Panc1 (cell line): ENCODE measurements at regions not wholly inside any gene's neighbourhood (a gene's known extent, or its start where the extent isn't known, plus 50 kb on each side); places are given as distances from the start of the nearest gene placed in this dataset.

ENCODE experiments used
- ATAC-seq: fragments of 200-7000 bp; cut with Tn5 transposase; 2 replicates; pipeline ENCODE4 v1.9.1; 2020; ENCODE audit warnings: mild to moderate bottlenecking, moderate library complexity
- BruUV-seq: library from RNA; stranded (reverse); fragments of 400-500 nt; replicated peaks from 2 replicates; lab custom pipeline; 2021; lab: Mats Ljungman, UMichigan
- CTCF ChIA-PET: fragments of 300-600 bp; sonication (Branson Sonifier 250); formaldehyde crosslinking; loops from one replicate; lab custom pipeline; 2022; ENCODE audit warnings: antibody characterized with exemption; lab: Charles Lee
- POLR2A ChIA-PET: fragments of 300-600 bp; sonication (Branson Sonifier 250); formaldehyde crosslinking; loops from one replicate; lab custom pipeline; 2022; ENCODE audit warnings: antibody characterized with exemption; lab: Charles Lee
- DNase-seq: peaks from one replicate; pipeline ENCODE4 v3.0.0-alpha.2; 2010; ENCODE audit warnings: low read depth, low spot score
- H3K27ac ChIP-seq: 2 replicates; pipeline ENCODE4 v1.5.1; 2011; ENCODE audit warnings: mild to moderate bottlenecking, low read length, inconsistent platforms
- H3K27me3 ChIP-seq: fragments of 200-500 bp; sonication (Bioruptor generic); 2 replicates; pipeline ENCODE4 v1.6.0; 2014; ENCODE audit warnings: low read length, inconsistent platforms; ENCODE audit not compliant: control insufficient read depth, insufficient read depth
- H3K36me3 ChIP-seq: fragments of 200-500 bp; sonication (Bioruptor generic); 2 replicates; pipeline ENCODE4 v1.5.1; 2014; ENCODE audit warnings: inconsistent platforms, mild to moderate bottlenecking, low read length, moderate library complexity; ENCODE audit not compliant: control insufficient read depth, insufficient read depth
- H3K4me1 ChIP-seq: 2 replicates; pipeline ENCODE4 v1.5.1; 2011; ENCODE audit warnings: inconsistent platforms, mild to moderate bottlenecking, low read length, moderate library complexity; ENCODE audit not compliant: control insufficient read depth, insufficient read depth
- H3K4me3 ChIP-seq, 2 experiments: 2 replicates each; pipeline ENCODE4 v1.5.1; 2011 to 2012; ENCODE audit warnings: low read depth in 2 of 2, low read length in 2 of 2, mild to moderate bottlenecking in 2 of 2, inconsistent platforms in 1 of 2, moderate library complexity in 1 of 2
- H3K9me3 ChIP-seq: fragments of 200-500 bp; sonication (Bioruptor generic); 2 replicates; pipeline ENCODE4 v1.5.1; 2014; ENCODE audit warnings: low read depth, mild to moderate bottlenecking, inconsistent platforms, low read length, moderate library complexity; ENCODE audit not compliant: control insufficient read depth, insufficient read depth
- POLR2AphosphoS5 ChIP-seq: IDR thresholded peaks from 2 replicates; pipeline ENCODE4 v1.6.1; 2012; ENCODE audit warnings: mild to moderate bottlenecking, low read depth, low read length, moderate library complexity
- REST ChIP-seq, 2 experiments: IDR thresholded peaks; 2 replicates each; pipeline ENCODE4 v1.6.1; 2011 to 2012; ENCODE audit warnings: low read depth in 2 of 2, control low read depth in 1 of 2, low read length in 1 of 2, mild to moderate bottlenecking in 1 of 2, moderate library complexity in 1 of 2; ENCODE audit not compliant: insufficient read depth in 1 of 2
- SIN3A ChIP-seq: IDR thresholded peaks from 2 replicates; pipeline ENCODE4 v1.6.1; 2012; ENCODE audit warnings: low read depth, mild to moderate bottlenecking, low read length, moderate library complexity, borderline replicate concordance; ENCODE audit not compliant: insufficient read depth
- TCF7L2 ChIP-seq: IDR thresholded peaks from 2 replicates; pipeline ENCODE4 v1.6.1; 2011; ENCODE audit warnings: mild to moderate bottlenecking, low read depth, low read length, inconsistent platforms
- in situ Hi-C: cut with HindIII; loops from 2 replicates; pipeline ENCODE4 v1.10.0; 2016; ENCODE audit warnings: low sequenced_read_pairs, low pct_unique_long_range_greater_than_20kb
- intact Hi-C: fragments of 100-400 bp; cut with micrococcal nuclease; formaldehyde crosslinking; loops from one replicate; pipeline ENCODE4 v1.10.0; 2022; ENCODE audit not compliant: unreplicated experiment
- TF ChIP-seq, protein P1 (sequence below): fragments of 450-650 bp; IDR thresholded peaks from 2 replicates; pipeline ENCODE4 v1.5.1; 2017; ENCODE audit warnings: mild to moderate bottlenecking

GRCh38 chr17:54844233-54844632 is 56.4 kb upstream of the TOM1L1 start:
- ChIA-PET POLR2A (no interaction called here), CTCF (no interaction called here)
- Histone ChIP-seq H3K27ac (no peak overlapping the region), H3K36me3 (no peaks in the 10 kb centered on the region), H3K9me3 (no peaks in the 10 kb centered on the region), H3K4me1 (no peaks in the 10 kb centered on the region), H3K4me3 (no peak overlapping the region), H3K27me3 (no peaks in the 10 kb centered on the region)
- DNase-seq: no peak
- TF ChIP-seq POLR2AphosphoS5: no peak
- TF ChIP-seq, protein P1, sequence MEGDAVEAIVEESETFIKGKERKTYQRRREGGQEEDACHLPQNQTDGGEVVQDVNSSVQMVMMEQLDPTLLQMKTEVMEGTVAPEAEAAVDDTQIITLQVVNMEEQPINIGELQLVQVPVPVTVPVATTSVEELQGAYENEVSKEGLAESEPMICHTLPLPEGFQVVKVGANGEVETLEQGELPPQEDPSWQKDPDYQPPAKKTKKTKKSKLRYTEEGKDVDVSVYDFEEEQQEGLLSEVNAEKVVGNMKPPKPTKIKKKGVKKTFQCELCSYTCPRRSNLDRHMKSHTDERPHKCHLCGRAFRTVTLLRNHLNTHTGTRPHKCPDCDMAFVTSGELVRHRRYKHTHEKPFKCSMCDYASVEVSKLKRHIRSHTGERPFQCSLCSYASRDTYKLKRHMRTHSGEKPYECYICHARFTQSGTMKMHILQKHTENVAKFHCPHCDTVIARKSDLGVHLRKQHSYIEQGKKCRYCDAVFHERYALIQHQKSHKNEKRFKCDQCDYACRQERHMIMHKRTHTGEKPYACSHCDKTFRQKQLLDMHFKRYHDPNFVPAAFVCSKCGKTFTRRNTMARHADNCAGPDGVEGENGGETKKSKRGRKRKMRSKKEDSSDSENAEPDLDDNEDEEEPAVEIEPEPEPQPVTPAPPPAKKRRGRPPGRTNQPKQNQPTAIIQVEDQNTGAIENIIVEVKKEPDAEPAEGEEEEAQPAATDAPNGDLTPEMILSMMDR: no peak
- TF ChIP-seq SIN3A: no peak
- no peak for TF ChIP-seq REST (IDR thresholded peaks at IDR 0.05; ENCODE audit: insufficient read depth in 1 of 2, low read depth in 2 of 2, low read length in 1 of 2)
- no peak for TF ChIP-seq TCF7L2
- intact Hi-C loops (no loop called here), in situ Hi-C loops (no loop called here)
- no peak for ATAC-seq
- BruUV-seq: no TSS peak

DNA sequence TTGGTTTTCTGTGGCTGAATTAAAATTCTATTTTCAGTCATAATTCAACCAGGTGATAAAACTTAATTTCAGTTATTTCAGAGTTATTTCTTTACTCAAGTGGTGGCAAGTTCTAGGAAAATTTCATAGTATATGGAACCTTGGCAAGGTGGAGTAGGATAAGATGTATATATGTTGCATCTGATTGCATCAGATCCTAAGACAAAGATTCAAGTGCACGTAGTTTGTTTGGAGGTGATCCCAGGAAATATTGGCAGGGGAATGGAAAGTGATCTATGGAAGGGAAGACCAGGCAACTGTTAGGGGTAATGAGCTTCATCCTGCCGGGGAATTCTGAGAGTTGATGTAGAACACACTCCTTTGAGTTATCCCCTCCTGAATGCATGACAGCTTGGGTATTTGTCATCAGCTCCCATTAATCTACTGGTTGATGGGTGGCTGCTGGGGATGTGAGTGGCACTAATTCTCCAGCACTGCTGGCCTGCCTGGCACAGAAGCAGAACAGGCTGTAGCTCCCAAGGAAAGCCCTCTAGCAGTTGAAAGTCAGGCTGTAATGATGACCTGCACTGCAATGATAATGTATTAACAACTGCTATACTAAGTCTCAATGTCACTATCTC is 52.2 kb upstream of the TOM1L1 start:
- no peaks in the 10 kb centered on the region for H3K36me3 ChIP-seq
- no peak overlapping the region for H3K27ac ChIP-seq
- TF ChIP-seq SIN3A (no peak), REST (IDR thresholded peaks at IDR 0.05; ENCODE audit: insufficient read depth in 1 of 2, low read depth in 2 of 2, low read length in 1 of 2) (no peak), POLR2AphosphoS5 (no peak), TCF7L2 (no peak)
- TF ChIP-seq, protein P1: no peak
- DNase-seq: no peak
- H3K27me3 ChIP-seq: no peaks in the 10 kb centered on the region
- no peaks in the 10 kb centered on the region for H3K4me1 ChIP-seq
- CTCF ChIA-PET: no interaction called here
- intact Hi-C loops (no loop called here), in situ Hi-C loops (no loop called here)
- no peak for ATAC-seq
- POLR2A ChIA-PET: no interaction called here
- no TSS peak for BruUV-seq
- no peaks in the 10 kb centered on the region for H3K9me3 ChIP-seq
- H3K4me3 ChIP-seq: no peak overlapping the region
